ENCODE measurements at regions not wholly inside any gene's neighbourhood (a gene's known extent, or its start where the extent isn't known, plus 50 kb on each side); places are given as distances from the start of the nearest gene placed in this dataset.

- TF ChIP-seq CTCF (conservative IDR thresholded peaks at IDR 0.05; ENCODE audit: low read depth, low read length): no peak
- H3K4me3 ChIP-seq (ENCODE audit: low read length): no peak overlapping the region
- DNase-seq (ENCODE audit: low read depth): no peak
Observed at GRCh38 chr11:109510316-109510715, 88.3 kb downstream of the C11orf87 start.

- no peak for TF ChIP-seq CTCF (conservative IDR thresholded peaks at IDR 0.05; ENCODE audit: low read depth, low read length)
- no peak overlapping the region for H3K4me3 ChIP-seq (ENCODE audit: low read length)
- no peak for DNase-seq (ENCODE audit: low read depth)
Observed at GRCh38 chr11:109511598-109511997, 89.6 kb downstream of the C11orf87 start.

GRCh38 chr11:109512249-109512648 lies 90.3 kb downstream of the C11orf87 start:
- no peak for TF ChIP-seq CTCF (conservative IDR thresholded peaks at IDR 0.05; ENCODE audit: low read depth, low read length)

GRCh38 chr11:109512680-109513079 lies 90.7 kb downstream of the C11orf87 start:
- no peak for DNase-seq (ENCODE audit: low read depth)
- no peak overlapping the region for H3K4me3 ChIP-seq (ENCODE audit: low read length)
- TF ChIP-seq CTCF (conservative IDR thresholded peaks at IDR 0.05; ENCODE audit: low read depth, low read length): no peak

More at GRCh38 chr11:109512249-109512648, 90.3 kb downstream of the C11orf87 start:
- DNase-seq (ENCODE audit: low read depth): no peak
- H3K4me3 ChIP-seq (ENCODE audit: low read length): no peak overlapping the region

- DNase-seq (ENCODE audit: low read depth): no peak
- TF ChIP-seq CTCF (conservative IDR thresholded peaks at IDR 0.05; ENCODE audit: low read depth, low read length): no peak
- H3K4me3 ChIP-seq (ENCODE audit: low read length): no peak overlapping the region
Observed at GRCh38 chr11:109514313-109515018, 92.5 kb downstream of the C11orf87 start.

GRCh38 chr11:109519253-109519652 lies 97.3 kb downstream of the C11orf87 start:
- H3K4me3 ChIP-seq (ENCODE audit: low read length): no peak overlapping the region
- TF ChIP-seq CTCF (conservative IDR thresholded peaks at IDR 0.05; ENCODE audit: low read depth, low read length): no peak
- no peak for DNase-seq (ENCODE audit: low read depth)

GRCh38 chr11:109521571-109522086 lies 99.6 kb downstream of the C11orf87 start:
- H3K4me3 ChIP-seq (ENCODE audit: low read length): no peak overlapping the region
- TF ChIP-seq CTCF (conservative IDR thresholded peaks at IDR 0.05; ENCODE audit: low read depth, low read length): no peak
- DNase-seq (ENCODE audit: low read depth): no peak

All from retinal pigment epithelial cell (primary cell).